ENCODE measurements at regions not wholly inside any gene's neighbourhood (a gene's known extent, or its start where the extent isn't known, plus 50 kb on each side); places are given as distances from the start of the nearest gene placed in this dataset.
A peak's percentile ranks its signal among the peaks of the same experiment; 100 is the strongest.
"Not testable (repeated sequence)": the region's sequence is repeated elsewhere in the genome, so short reads cannot be mapped to it uniquely, and the experiment has no call there.

GRCh38 chr2:145789636-145790035 lies 1269.7 kb upstream of the ZEB2 start:
- DNase-seq: no peak

- DNase-seq: not testable (repeated sequence)
These were observed 1267.9 kb upstream of the ZEB2 start for GRCh38 chr2:145787597-145788361.

GRCh38 chr2:145782607-145783006 lies 1262.7 kb upstream of the ZEB2 start:
- not testable (repeated sequence) for DNase-seq

- DNase-seq: no peak
These were observed 1258.0 kb upstream of the ZEB2 start for GRCh38 chr2:145777914-145778313.

- DNase-seq: no peak
These were observed 1257.4 kb upstream of the ZEB2 start for GRCh38 chr2:145777297-145777696.

GRCh38 chr2:145775591-145775990 lies 1255.7 kb upstream of the ZEB2 start:
- DNase-seq: no peak

- DNase-seq: no peak
These were observed 1251.6 kb upstream of the ZEB2 start for GRCh38 chr2:145771525-145771924.

GRCh38 chr2:145769011-145769716 lies 1249.2 kb upstream of the ZEB2 start:
- peak; percentile 73 for DNase-seq

GRCh38 chr2:145765874-145766273 lies 1246.0 kb upstream of the ZEB2 start:
- DNase-seq: no peak

- DNase-seq: peak; percentile 50
These were observed 1244.7 kb upstream of the ZEB2 start for GRCh38 chr2:145764631-145765030.

- DNase-seq: no peak
These were observed 1241.1 kb upstream of the ZEB2 start for GRCh38 chr2:145760781-145761649.

GRCh38 chr2:145759228-145759915 lies 1239.5 kb upstream of the ZEB2 start:
- DNase-seq: no peak

- DNase-seq: no peak
These were observed 1237.8 kb upstream of the ZEB2 start for GRCh38 chr2:145757503-145758246.

GRCh38 chr2:145755019-145755837 lies 1235.3 kb upstream of the ZEB2 start:
- DNase-seq: no peak

GRCh38 chr2:145753966-145754365 lies 1234.0 kb upstream of the ZEB2 start:
- DNase-seq: no peak

- DNase-seq: no peak
These were observed 1233.2 kb upstream of the ZEB2 start for GRCh38 chr2:145753041-145753608.

- peak; percentile 74 for DNase-seq
These were observed 1232.3 kb upstream of the ZEB2 start for GRCh38 chr2:145752091-145752806.

GRCh38 chr2:145751629-145752028 lies 1231.7 kb upstream of the ZEB2 start:
- DNase-seq: no peak

- DNase-seq: no peak
These were observed 1231.2 kb upstream of the ZEB2 start for GRCh38 chr2:145751155-145751554.

GRCh38 chr2:145750612-145751011 lies 1230.7 kb upstream of the ZEB2 start:
- DNase-seq: no peak
